Astrocyte (in vitro differentiated cells and primary cell): ENCODE measurements at regions not wholly inside any gene's neighbourhood (a gene's known extent, or its start where the extent isn't known, plus 50 kb on each side); places are given as distances from the start of the nearest gene placed in this dataset.

Experiments
- EZH2 ChIP-seq: IDR thresholded peaks from 2 replicates; pipeline ENCODE4 v1.6.1; 2012; ENCODE audit warnings: mild to moderate bottlenecking, low read length, inconsistent platforms; ENCODE audit not compliant: insufficient read depth
- TF ChIP-seq, protein P1 (sequence below): IDR thresholded peaks from 2 replicates; pipeline ENCODE4 v1.5.1; 2011; ENCODE audit warnings: low read depth, mild to moderate bottlenecking, inconsistent platforms, low read length, moderate library complexity; ENCODE audit not compliant: insufficient read depth

DNA sequence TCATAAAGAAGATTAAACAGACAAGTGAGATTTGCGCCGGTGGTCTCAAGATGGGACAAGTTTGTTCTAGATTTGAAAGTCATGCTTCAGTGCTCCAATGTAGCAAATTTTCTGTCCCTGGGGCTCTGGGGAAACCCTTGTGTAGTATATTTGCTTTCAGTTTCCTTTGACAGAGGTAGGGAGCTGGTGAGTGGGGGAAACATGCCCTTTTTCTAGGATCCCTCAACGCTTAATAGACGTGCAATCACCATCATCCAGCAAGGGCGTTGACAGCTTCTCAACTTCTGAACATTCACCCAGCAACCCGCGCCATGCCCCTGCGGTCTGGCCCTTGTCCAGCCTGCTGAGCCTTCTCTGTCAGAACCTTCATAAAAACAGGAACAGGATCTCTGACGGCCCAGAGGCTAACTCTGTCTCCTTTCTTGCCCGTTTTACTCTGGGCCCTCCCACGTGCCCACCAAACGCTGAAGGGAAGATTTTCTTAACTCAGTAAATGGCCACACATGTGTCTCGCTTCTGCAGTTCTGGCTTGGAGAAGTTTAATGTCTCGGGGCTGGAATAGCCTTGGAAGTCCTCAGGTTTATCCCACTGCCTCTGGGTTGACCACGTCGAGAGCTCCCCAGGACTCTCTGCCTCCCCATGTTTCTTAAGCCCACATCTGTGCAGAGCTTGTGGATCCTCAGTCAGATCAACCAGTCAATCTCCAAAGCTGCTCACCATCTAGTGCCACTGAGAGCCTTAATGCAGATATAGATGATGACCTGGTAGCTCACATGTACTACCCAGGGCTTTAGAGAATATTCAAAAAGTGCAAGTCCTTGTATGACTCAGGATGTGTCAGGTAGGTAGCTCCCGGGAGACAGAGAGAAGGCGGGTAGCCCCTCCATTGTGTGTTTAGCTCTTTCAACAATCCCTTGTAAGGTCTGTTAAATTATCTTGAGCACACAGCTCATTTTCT is 58.1 kb upstream of the CCND2 start:
- TF ChIP-seq, protein P1, sequence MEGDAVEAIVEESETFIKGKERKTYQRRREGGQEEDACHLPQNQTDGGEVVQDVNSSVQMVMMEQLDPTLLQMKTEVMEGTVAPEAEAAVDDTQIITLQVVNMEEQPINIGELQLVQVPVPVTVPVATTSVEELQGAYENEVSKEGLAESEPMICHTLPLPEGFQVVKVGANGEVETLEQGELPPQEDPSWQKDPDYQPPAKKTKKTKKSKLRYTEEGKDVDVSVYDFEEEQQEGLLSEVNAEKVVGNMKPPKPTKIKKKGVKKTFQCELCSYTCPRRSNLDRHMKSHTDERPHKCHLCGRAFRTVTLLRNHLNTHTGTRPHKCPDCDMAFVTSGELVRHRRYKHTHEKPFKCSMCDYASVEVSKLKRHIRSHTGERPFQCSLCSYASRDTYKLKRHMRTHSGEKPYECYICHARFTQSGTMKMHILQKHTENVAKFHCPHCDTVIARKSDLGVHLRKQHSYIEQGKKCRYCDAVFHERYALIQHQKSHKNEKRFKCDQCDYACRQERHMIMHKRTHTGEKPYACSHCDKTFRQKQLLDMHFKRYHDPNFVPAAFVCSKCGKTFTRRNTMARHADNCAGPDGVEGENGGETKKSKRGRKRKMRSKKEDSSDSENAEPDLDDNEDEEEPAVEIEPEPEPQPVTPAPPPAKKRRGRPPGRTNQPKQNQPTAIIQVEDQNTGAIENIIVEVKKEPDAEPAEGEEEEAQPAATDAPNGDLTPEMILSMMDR, result no peak
- TF ChIP-seq EZH2, result no peak
